ENCODE measurements at regions not wholly inside any gene's neighbourhood (a gene's known extent, or its start where the extent isn't known, plus 50 kb on each side); places are given as distances from the start of the nearest gene placed in this dataset.
"Not testable (repeated sequence)": the region's sequence is repeated elsewhere in the genome, so short reads cannot be mapped to it uniquely, and the experiment has no call there.

DNA sequence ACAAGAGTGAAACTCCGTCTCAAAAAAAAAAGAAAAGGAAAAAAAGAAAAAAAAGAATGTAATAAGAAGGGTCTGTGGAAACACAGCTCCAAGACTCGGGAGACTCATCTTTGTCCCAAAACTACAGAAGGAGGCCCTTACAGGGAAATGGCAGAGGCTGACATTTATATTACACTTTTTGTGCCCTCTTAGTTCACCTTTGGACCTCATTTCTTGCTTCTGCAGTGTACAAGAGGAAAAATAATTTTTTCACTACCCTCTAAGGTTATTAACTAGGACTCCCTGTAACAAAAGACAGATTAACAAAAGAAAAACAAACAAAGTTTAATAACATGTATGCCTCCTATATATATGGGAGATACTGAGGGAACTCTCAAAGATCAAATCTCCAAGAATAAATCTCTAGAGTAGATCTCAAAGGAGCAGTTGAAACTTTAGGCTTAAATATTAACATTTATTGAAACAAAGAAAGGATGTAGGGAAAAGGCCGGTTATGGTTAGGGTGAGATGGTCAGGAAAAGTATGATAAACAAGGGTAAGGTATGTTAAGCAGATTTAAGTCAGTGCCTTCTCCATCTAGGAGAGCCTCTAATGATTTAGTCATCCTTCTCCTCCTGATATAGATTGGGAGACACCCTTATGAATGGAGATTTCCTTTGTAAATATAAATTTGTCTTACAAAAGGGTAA lies 121.3 kb upstream of the JADE1 start:
- DNase-seq = no peak

DNA sequence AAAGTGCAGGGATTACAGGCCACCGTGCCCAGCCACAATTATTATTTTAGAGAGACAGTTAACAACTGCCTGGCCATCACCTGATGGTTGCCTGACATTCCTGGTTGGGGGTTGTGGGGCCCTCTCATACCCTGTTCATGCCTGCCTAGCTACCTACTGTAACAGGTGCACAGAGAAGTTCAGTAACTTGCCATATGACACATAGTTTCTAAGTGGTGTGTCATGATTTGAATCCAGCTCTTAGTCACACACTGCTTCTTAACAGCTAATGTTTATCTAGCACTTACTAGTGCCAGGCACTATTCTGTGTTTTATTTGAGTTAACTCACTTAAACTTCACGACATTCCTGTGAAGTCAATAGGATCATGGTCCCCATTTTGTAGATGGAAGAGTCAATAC lies 122.7 kb upstream of the JADE1 start:
- DNase-seq = no peak

- DNase-seq = no peak
Measured at GRCh38 chr4:128686032-128686465, 123.5 kb upstream of the JADE1 start.

DNA sequence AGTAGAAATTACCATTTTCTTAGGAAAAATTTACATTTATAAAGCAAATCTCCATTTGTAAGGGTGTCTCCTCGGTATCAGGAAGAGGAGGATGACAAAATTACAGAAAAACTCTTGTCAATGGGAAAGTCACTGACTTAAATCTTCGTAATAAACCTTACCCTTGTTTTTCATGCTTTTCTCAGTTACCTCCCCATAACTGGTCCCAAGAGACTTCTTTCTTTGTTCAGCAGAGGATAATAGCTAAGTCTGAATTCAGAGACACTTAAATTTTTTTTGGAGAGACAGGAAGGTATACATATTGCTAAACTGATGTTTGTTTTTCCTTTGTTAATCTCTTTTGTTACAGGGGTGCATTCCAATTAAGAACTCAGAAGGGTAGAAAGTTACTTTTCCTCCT lies 125.5 kb upstream of the JADE1 start:
- DNase-seq = no peak

GRCh38 chr4:128682942-128683666 lies 126.4 kb upstream of the JADE1 start:
- DNase-seq = no peak

GRCh38 chr4:128676095-128676494 lies 133.4 kb upstream of the JADE1 start:
- no peak for DNase-seq

DNA sequence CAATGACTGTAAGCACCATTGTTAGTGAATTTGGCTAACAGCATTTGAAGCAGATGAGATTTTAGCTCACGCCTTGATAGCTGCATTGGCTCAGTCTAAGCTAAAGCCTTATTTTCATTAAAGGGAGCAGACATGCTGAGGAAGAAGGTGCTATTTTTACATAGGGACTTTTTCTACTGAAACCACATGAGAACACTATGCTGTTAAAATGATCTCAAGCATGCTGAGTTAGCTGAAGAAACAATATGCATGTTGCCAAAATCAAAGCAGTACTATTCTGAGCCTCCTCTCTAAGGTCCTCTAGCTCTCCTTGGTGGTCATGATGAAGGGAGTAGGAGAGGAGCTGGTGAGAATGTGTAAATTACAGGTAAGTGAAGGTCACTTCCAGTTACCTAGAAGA lies 134.4 kb upstream of the JADE1 start:
- DNase-seq = peak in 1 of 2 donors; percentile 53

- not testable (repeated sequence) for DNase-seq
Measured at GRCh38 chr4:128673159-128673558, 136.3 kb upstream of the JADE1 start.

GRCh38 chr4:128672596-128672995 lies 136.9 kb upstream of the JADE1 start:
- not testable (repeated sequence) for DNase-seq

DNA sequence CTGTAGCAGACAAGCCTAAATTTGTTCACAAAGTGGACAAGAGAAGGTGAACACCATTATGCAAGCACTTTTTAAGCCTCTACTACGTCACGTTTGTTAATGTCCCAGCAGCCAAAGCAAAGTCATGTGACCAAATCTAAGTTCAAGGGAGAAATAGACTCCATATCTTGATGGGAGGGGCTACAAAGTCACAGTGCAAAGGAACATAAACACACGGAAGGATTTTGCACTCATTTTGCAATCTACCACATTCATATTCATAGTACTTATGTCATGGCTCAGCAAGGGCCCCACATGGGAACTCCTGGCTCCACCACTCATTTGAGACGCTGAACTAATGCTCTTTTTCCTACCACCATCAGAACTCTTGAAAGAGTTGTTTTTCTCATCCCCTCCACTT lies 139.0 kb upstream of the JADE1 start:
- DNase-seq = no peak

- DNase-seq = peak in 1 of 2 donors; percentile 32
Measured at GRCh38 chr4:128668566-128668965, 140.9 kb upstream of the JADE1 start.

DNA sequence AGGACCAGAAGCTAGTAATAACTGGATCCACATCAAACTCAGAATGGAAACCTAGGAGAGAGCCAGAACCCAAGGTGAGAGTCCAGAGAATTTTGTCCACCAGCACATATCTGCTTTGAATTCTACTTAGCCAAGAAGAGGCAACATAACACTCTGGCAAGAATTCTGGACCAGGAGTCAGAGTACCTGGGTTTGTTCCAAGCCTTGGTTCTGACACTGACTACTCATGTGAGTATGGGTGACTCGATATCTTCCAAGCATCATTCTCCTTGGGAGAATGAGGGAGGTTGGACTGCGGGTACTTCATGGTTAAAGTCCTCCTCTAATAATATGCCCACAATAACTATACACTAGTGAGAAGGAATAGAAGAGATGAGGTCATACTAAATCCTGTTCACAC lies 144.0 kb upstream of the JADE1 start:
- no peak for DNase-seq

- DNase-seq = no peak
Measured at GRCh38 chr4:128663325-128663724, 146.2 kb upstream of the JADE1 start.

DNA sequence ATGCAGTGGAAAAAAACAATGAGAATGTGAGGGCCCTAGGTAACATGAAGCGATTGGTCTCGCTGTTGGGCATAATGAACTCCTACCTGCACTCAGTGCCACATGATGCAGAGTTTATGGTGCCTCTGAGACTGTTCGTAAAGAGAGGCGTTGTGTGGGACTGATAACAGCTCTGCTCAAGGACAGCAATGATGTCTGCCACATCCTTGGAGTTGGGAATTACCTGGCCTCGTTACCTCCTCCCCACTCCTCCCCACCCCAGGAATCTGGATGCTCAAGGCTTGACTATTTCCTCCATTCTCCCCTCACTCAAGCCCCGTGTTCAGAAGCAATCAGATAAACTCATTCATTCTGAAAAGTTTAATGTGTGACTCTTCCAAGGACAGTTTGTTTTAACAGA lies 148.0 kb upstream of the JADE1 start:
- no peak for DNase-seq

DNA sequence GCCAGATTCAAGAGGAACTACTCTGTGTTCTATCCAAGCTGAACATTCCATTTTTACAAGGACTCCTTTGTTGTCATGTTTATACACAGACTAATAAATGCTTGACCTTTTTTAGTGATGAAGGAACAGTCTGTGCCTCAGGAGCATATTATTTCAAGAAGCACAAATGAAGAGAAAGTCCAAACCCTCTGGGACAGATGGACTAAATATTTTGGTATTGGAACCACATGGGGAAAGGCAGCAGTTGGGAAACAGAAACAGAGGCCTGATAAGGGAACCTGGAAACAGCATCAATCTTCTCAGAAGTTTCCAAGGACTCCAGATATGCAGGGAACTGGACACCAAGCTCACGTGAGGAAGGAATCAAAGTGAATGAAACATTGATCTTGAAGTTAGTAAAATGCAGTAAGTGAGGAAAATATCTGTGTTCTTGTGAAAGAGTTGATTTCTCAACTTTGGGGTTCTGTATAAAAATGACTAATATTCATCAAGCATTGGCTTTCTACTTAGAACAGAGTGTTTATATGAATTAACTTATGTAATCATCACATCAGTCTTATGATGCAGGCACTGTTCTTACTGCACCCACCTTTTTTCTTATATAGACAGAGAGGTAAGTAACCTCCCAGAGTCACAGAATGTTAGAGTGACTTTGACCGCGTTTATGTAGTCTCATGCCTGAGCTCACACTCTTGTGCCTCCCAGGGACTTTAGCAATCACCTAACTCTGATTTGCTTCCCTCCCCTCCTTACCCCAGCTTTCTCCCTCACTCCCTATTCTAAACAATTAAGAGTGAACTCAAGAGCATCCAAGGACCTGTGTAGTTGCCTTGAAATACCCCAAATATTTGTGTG lies 148.9 kb upstream of the JADE1 start:
- DNase-seq = peak in 1 of 2 donors; percentile 61

DNA sequence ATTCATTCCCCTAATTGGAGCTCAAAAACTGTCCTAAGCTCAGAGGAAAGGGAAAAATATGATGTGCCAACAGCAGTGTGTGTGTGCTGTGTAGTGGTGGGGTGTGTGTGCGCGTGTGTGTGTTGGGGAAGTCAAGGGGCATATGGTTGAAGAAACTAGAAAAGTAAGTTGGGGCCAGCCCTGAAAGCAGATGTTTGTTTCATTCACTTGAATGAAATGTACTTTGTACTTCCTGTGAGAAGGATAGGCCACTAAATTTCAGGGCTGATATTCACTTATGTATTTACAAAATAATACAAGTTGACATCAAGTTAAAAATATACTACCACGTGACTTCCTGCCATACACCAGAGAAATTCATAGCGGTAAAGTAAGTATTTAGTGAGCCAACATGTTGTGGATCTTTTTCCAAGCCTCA lies 151.3 kb upstream of the JADE1 start:
- no peak for DNase-seq

DNA sequence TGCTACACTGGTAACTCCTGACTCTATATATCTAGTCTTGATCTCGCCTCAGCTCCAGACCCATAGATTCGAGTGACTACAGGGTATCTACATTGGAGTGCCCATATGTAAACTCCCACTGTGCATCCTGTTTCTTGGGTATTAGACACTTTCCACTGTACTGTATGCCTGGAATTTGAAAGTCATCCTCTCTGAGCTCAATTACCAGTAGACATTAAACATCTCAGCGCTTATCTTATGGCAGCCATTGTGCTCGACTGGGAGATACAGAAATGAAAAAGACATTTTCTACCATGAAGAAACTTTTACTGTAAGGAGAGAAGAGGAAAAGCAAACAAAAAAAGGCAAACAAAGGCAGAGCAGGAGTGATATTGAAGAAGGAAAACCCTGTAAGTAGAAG lies 151.9 kb upstream of the JADE1 start:
- DNase-seq = no peak

DNA sequence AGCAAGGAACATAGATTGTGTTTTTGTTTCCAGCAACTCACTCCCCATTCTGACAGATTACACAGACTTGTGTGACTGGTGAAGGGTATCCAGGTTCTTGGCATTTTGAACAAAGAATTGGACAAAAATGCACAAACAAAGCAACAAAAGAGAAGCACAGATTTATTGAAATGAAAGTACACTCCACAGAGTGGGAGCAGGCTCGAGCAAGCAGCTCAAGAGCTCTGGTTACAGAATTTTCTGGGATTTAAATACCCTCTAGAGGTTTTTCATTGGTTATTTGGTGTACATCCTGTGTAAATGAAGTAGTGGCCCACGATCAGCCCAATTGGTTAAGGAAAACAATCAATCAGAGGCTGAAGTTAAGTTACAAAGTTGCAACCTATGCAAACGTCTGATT lies 155.0 kb upstream of the JADE1 start:
- DNase-seq = no peak

DNA sequence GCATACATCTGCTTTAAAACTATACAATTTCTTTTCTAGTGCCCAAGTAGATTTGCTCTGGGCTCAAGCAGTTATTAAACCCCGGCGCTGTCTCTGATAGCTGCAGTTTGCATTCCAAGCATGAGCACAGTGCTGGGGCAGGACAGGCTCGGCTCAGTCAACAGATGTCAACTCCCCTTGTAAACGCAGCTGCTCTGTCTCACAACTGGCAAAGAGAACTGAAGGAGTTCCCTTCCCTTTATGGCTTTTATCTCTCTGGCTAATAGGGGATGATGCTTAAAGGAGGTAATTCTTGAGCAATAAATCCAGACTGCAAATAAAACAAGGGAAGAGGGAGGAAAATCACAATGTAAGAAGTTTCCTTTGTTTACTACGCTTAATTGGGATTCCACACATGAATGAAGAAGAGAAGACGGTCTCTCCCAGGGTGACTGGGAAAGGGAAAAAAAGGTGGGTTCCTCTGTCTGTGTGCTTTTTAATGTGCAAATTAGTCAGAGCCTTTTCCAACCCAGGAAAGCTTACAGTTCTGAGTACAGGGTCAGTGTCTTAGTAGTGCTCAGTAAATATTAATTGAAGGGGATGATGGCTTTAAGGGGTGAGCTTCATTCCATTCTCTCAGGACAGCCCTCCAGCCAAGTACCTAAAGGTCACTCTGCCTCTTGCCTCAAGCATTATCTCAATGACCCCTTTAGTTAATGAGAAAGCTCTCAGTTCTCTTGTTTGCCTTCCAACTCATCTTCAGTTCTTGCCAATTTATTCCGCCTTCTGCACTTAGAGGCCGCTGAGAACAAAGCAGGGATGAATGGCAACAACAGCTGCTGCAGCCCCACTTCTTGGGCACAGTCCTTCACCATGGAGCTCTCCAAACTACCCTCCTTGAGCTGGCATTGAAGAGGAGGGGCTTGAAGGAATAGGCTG lies 155.7 kb upstream of the JADE1 start:
- peak; percentile 28 to 50 for DNase-seq

DNA sequence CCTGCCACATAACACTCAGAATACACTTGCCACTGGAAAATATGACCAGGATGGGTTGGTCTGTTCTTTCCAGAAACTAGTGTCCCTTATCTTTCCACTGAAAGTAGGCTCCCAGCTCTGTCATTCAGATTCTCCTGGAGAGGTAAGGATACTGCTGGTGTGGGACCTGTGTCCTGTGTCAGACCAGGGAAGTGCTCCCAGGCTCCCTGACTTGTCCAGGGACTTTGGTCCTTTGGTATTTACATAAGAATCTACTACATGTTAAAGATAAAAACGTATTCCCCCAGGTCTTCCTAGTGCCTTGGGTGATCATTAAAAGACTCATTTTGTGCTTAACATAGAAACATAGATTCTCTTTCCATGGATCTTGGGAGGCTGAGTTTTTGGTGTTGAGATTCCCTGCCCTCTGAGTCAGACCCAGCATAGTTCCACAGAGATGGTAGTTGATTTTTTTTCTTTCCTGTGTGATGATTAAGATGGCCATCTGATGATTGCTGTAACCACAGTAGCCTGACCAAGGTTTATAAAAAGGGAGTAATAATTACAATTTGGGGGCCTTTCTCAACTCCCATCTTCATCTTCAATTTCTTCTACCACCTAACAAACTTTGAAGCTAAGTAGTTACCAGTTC lies 159.8 kb upstream of the JADE1 start:
- no peak for DNase-seq

- DNase-seq = no peak
Measured at GRCh38 chr4:128649161-128649560, 160.3 kb upstream of the JADE1 start.

DNA sequence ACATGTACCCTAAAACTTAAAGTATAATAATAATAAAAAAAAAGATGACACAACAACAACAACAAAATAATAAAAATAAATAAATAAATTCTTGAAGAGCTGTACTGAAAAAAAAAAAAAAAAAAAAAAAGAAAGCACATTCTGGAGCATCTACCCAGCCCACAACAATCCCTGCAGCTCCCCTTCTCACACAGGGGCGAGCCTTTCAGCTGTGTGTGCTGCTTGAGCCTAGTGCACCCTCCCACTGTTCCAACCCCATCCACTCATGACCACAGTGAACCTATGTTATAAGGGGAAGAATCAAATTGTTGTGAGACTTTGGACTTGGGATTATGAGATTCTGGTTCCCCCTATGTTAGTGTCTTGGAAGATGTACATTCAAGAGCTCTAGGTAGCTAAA lies 161.5 kb upstream of the JADE1 start:
- DNase-seq = no peak
